HCT116 (cell line): ENCODE measurements at regions not wholly inside any gene's neighbourhood (a gene's known extent, or its start where the extent isn't known, plus 50 kb on each side); places are given as distances from the start of the nearest gene placed in this dataset.

ENCODE experiments used
- ATAC-seq: fragments of 200-7000 bp; cut with Tn5 transposase; 2 replicates; pipeline ENCODE4 v1.9.1; 2020; ENCODE audit warnings: mild to moderate bottlenecking, moderate library complexity
- BruUV-seq: library from RNA; stranded (reverse); fragments of 400-500 nt; replicated peaks from 2 replicates; lab custom pipeline; 2021; lab: Mats Ljungman, UMichigan
- CTCF ChIA-PET: fragments of 300-600 bp; sonication (Branson Sonifier 250); formaldehyde crosslinking; loops from one replicate; lab custom pipeline; 2021; ENCODE audit warnings: antibody characterized with exemption; lab: Charles Lee
- POLR2A ChIA-PET: fragments of 300-600, 350-600 bp; sonication (Branson Sonifier 250); formaldehyde crosslinking; loops from one replicate; lab custom pipeline; 2021; ENCODE audit warnings: antibody characterized with exemption; lab: Charles Lee
- RAD21 ChIA-PET, 2 experiments: fragments of 300-600 bp; sonication (Branson Sonifier 250); formaldehyde crosslinking; loops; one replicate each; lab custom pipeline; 2023; ENCODE audit warnings: low total read pairs in 2 of 2; ENCODE audit not compliant: uncharacterized antibody in 2 of 2, unreplicated experiment in 2 of 2, low non-redundant PET in 1 of 2; lab: Charles Lee
- DNase-seq: peaks from one replicate; pipeline ENCODE4 v3.0.0-alpha.2; 2010; ENCODE audit warnings: low read depth, low spot score
- H2AFZ ChIP-seq: fragments of 200-600 bp; shearing (Covaris generic), sonication (generic); 2 replicates; pipeline ENCODE4 v1.6.1; 2017; ENCODE audit warnings: low read depth, mixed run types, mixed read lengths, antibody characterized with exemption, low read length; ENCODE audit not compliant: poor library complexity, severe bottlenecking
- H3K27ac ChIP-seq: 2 replicates; pipeline ENCODE4 v1.5.1; 2012; ENCODE audit warnings: low read depth, low read length
- H3K27me3 ChIP-seq: fragments of 200-600 bp; sonication (generic); 2 replicates; pipeline ENCODE4 v1.6.1; 2016; ENCODE audit warnings: mixed run types, low read length, mixed read lengths; ENCODE audit not compliant: insufficient read depth
- H3K36me3 ChIP-seq, 2 experiments: fragments of 200-500 bp in 1 of 2; fragments of 200-600 bp in 1 of 2; sonication (Bioruptor generic) in 1 of 2; sonication (generic) in 1 of 2; 2 replicates each; pipeline versions ENCODE4 v1.5.1 to v1.6.1; 2014 to 2016; ENCODE audit warnings: low read length in 2 of 2, inconsistent platforms in 1 of 2, mixed read lengths in 1 of 2, mixed run types in 1 of 2; ENCODE audit not compliant: insufficient read depth in 2 of 2, control insufficient read depth in 1 of 2
- H3K4me1 ChIP-seq, 2 experiments: fragments of 200-600 bp in 1 of 2; sonication (generic) in 1 of 2; 2 replicates each; pipeline versions ENCODE4 v1.5.1 to v1.6.1; 2012 to 2017; ENCODE audit warnings: low read length in 2 of 2, inconsistent platforms in 1 of 2, mild to moderate bottlenecking in 1 of 2, mixed read lengths in 1 of 2, mixed run types in 1 of 2, moderate library complexity in 1 of 2; ENCODE audit not compliant: insufficient read depth in 2 of 2, control insufficient read depth in 1 of 2
- H3K4me2 ChIP-seq: fragments of 200-600 bp; sonication (generic); 2 replicates; pipeline ENCODE4 v1.6.1; 2017; ENCODE audit warnings: mixed run types, low read length, mixed read lengths
- H3K4me3 ChIP-seq, 2 experiments: fragments of 200-600 bp in 1 of 2; sonication (generic) in 1 of 2; replicated peaks in 1 of 2; 2 replicates each; pipeline ENCODE4 v1.5.1; 2011 to 2016; ENCODE audit warnings: low read length in 2 of 2, control low read depth in 1 of 2, low read depth in 1 of 2, mild to moderate bottlenecking in 1 of 2, mixed read lengths in 1 of 2, mixed run types in 1 of 2
- H3K79me2 ChIP-seq: fragments of 200-600 bp; sonication (generic); 2 replicates; pipeline ENCODE4 v1.6.1; 2017; ENCODE audit warnings: mild to moderate bottlenecking, mixed run types, low read length, moderate library complexity, mixed read lengths; ENCODE audit not compliant: insufficient read depth
- H3K9ac ChIP-seq: fragments of 200-600 bp; sonication (generic); 2 replicates; pipeline ENCODE4 v1.6.1; 2016; ENCODE audit warnings: low read length, mixed read lengths
- H3K9me2 ChIP-seq: fragments of 200-600 bp; sonication (generic), shearing (Covaris generic); 2 replicates; pipeline ENCODE4 v1.6.1; 2017; ENCODE audit warnings: mixed run types, mild to moderate bottlenecking, moderate library complexity; ENCODE audit not compliant: insufficient read depth
- H3K9me3 ChIP-seq, 2 experiments: fragments of 200-500 bp in 1 of 2; fragments of 200-600 bp in 1 of 2; sonication (Bioruptor generic) in 1 of 2; sonication (generic) in 1 of 2; 2 replicates each; pipeline ENCODE4 v1.6.1; 2014 to 2017; ENCODE audit warnings: low read length in 2 of 2, mixed read lengths in 2 of 2, inconsistent platforms in 1 of 2, low read depth in 1 of 2, mild to moderate bottlenecking in 1 of 2, mixed run types in 1 of 2, moderate library complexity in 1 of 2; ENCODE audit not compliant: control insufficient read depth in 1 of 2, insufficient read depth in 1 of 2
- H4K20me1 ChIP-seq: fragments of 200-600 bp; sonication (generic), shearing (Covaris generic); 2 replicates; pipeline ENCODE4 v1.6.1; 2017; ENCODE audit warnings: mixed run types, mild to moderate bottlenecking, moderate library complexity; ENCODE audit not compliant: insufficient read depth
- ATF3 ChIP-seq: IDR thresholded peaks from 2 replicates; pipeline ENCODE4 v1.6.1; 2012
- CBX3 ChIP-seq: IDR thresholded peaks from 2 replicates; pipeline ENCODE4 v1.6.1; 2012; ENCODE audit warnings: low read depth
- EGR1 ChIP-seq: IDR thresholded peaks from 2 replicates; pipeline ENCODE4 v1.6.1; 2012; ENCODE audit warnings: low read depth
- ELF1 ChIP-seq: IDR thresholded peaks from 2 replicates; pipeline ENCODE4 v1.6.1; 2012; ENCODE audit warnings: low read depth, borderline replicate concordance
- EZH2phosphoT487 ChIP-seq: fragments of 200-600 bp; IDR thresholded peaks from 2 replicates; pipeline ENCODE4 v1.6.1; 2018; ENCODE audit warnings: antibody characterized with exemption, borderline replicate concordance
- JUND ChIP-seq: IDR thresholded peaks from 2 replicates; pipeline ENCODE4 v1.6.1; 2012
- POLR2A ChIP-seq: IDR thresholded peaks from 2 replicates; pipeline ENCODE4 v1.7.0; 2011; ENCODE audit warnings: borderline replicate concordance; ENCODE audit not compliant: insufficient read depth, insufficient read length; ENCODE audit errors: extremely low read depth
- RAD21 ChIP-seq: IDR thresholded peaks from 2 replicates; pipeline ENCODE4 v1.6.1; 2012; ENCODE audit warnings: low read depth, mild to moderate bottlenecking
- REST ChIP-seq: IDR thresholded peaks from 2 replicates; pipeline ENCODE4 v1.6.1; 2012; ENCODE audit warnings: low read depth
- SP1 ChIP-seq: IDR thresholded peaks from 2 replicates; pipeline ENCODE4 v1.6.1; 2012; ENCODE audit warnings: low read depth
- SRF ChIP-seq: IDR thresholded peaks from 2 replicates; pipeline ENCODE4 v1.6.1; 2012; ENCODE audit warnings: low read depth
- YY1 ChIP-seq: IDR thresholded peaks from 2 replicates; pipeline ENCODE4 v1.6.1; 2011; ENCODE audit warnings: low read length, low read depth, moderate library complexity, mild to moderate bottlenecking; ENCODE audit not compliant: insufficient replicate concordance; ENCODE audit errors: extremely low read depth
- ZFX ChIP-seq: fragments of 450-650 bp; IDR thresholded peaks from 2 replicates; pipeline ENCODE4 v1.6.1; 2017
- intact Hi-C: fragments of 100-400 bp; cut with micrococcal nuclease; formaldehyde crosslinking; loops from 2 replicates; pipeline ENCODE4 v1.10.0; 2022
- TF ChIP-seq, protein P1 (sequence below), 3 experiments: fragments of 200-600 bp in 1 of 3; sonication (generic) in 1 of 3; IDR thresholded peaks in 2 of 3; conservative IDR thresholded peaks in 1 of 3; 2 replicates each; pipeline ENCODE4 v1.5.1; 2012 to 2017; ENCODE audit warnings: low read depth in 2 of 3, low read length in 2 of 3, antibody characterized with exemption in 1 of 3, borderline replicate concordance in 1 of 3, control low read depth in 1 of 3, mild to moderate bottlenecking in 1 of 3, mixed read lengths in 1 of 3, mixed run types in 1 of 3, moderate library complexity in 1 of 3; ENCODE audit not compliant: insufficient read depth in 1 of 3
- TF ChIP-seq, protein P2 (sequence below): IDR thresholded peaks from 2 replicates; pipeline ENCODE4 v1.6.1; 2012

DNA sequence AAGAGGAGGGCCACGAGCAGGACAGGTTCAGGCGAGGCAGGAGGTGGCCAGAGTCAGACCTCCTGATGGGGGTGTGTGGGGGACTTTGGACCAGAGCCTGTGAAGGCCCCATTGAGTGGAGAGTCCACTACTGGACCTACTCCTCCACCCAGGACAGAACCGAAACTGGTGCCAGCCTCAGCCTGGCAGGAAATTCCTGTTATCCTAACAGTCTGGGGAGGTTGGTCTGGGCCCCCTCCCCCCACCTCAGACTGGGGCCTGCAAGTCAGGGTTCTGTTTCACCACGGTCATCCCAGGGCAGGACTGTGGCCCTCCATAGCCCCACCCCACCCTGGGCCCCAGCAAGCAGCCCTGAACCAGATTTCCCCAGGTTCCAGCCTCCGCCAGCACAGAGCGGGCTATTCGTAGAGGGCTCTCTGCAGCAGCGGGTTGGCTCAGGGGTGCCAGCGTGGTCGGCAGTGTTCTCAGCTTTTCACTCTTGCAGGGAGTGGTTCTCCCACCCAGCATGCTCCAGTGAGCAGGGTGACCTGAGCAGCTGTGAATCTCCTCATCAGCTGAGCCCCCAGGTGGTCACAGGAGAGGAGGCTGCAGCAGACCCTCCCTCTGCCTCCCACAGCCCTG is 217.3 kb downstream of the TBC1D2B start:
- ChIA-PET POLR2A (no interaction called here), RAD21 (no interaction called here), CTCF (no interaction called here)
- Histone ChIP-seq H3K4me2 (no peak overlapping the region), H3K4me3 (no peak overlapping the region), H3K9me2 (no peaks in the 10 kb centered on the region), H3K27me3 (peaks cover 6% of the 10 kb centered on the region; the same call in 1 of the 2 replicates), H3K36me3 (no peaks in the 10 kb centered on the region), H4K20me1 (no peaks in the 10 kb centered on the region), H3K27ac (no peak overlapping the region), H3K9me3 (no peaks in the 10 kb centered on the region), H3K79me2 (no peaks in the 10 kb centered on the region), H3K9ac (no peak overlapping the region), H2AFZ (no peak overlapping the region), H3K4me1 (peaks cover 0 to 6% of the 10 kb centered on the region in 2 experiments; a peak in 1 of 4 replicates)
- DNase-seq (no peak), ATAC-seq (no peak)
- no peak for TF ChIP-seq SP1
- no peak for TF ChIP-seq EGR1
- no peak for TF ChIP-seq REST
- TF ChIP-seq, protein P1, sequence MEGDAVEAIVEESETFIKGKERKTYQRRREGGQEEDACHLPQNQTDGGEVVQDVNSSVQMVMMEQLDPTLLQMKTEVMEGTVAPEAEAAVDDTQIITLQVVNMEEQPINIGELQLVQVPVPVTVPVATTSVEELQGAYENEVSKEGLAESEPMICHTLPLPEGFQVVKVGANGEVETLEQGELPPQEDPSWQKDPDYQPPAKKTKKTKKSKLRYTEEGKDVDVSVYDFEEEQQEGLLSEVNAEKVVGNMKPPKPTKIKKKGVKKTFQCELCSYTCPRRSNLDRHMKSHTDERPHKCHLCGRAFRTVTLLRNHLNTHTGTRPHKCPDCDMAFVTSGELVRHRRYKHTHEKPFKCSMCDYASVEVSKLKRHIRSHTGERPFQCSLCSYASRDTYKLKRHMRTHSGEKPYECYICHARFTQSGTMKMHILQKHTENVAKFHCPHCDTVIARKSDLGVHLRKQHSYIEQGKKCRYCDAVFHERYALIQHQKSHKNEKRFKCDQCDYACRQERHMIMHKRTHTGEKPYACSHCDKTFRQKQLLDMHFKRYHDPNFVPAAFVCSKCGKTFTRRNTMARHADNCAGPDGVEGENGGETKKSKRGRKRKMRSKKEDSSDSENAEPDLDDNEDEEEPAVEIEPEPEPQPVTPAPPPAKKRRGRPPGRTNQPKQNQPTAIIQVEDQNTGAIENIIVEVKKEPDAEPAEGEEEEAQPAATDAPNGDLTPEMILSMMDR (IDR thresholded peaks at IDR 0.05 in 2 of 3, conservative IDR thresholded peaks at IDR 0.05 in 1 of 3; ENCODE audit: borderline replicate concordance in 1 of 3, insufficient read depth in 1 of 3, low read depth in 2 of 3, low read length in 2 of 3), result no peak
- TF ChIP-seq ELF1, result no peak
- TF ChIP-seq YY1, result no peak
- no peak for TF ChIP-seq CBX3
- no peak for TF ChIP-seq RAD21
- TF ChIP-seq EZH2phosphoT487, result no peak
- no peak for TF ChIP-seq JUND
- TF ChIP-seq ZFX, result no peak
- no peak for TF ChIP-seq POLR2A
- no peak for TF ChIP-seq ATF3
- no peak for TF ChIP-seq SRF
- TF ChIP-seq, protein P2, sequence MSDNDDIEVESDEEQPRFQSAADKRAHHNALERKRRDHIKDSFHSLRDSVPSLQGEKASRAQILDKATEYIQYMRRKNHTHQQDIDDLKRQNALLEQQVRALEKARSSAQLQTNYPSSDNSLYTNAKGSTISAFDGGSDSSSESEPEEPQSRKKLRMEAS, result no peak
- intact Hi-C loops, result no loop called here
- no TSS peak for BruUV-seq
